ENCODE measurements at regions not wholly inside any gene's neighbourhood (a gene's known extent, or its start where the extent isn't known, plus 50 kb on each side); places are given as distances from the start of the nearest gene placed in this dataset.
A peak's percentile ranks its signal among the peaks of the same experiment; 100 is the strongest.

DNA sequence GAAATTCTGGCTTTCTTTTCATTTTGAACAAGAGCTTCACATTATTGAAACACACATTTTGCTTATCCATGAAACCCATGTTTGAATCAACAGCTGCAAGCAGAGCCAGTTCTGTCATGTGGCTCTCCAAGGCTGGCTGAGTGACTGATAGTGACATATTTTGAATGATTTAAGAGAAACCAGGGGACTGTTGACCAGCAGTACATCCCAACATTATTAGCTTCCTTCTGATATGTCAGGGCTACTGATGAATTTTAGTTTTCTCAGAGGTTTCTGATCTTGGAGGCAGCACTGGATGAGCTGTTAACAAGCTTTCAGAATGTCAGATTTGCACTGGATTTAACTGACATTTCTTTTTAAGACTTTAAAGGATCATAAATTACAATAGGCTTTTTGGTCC, 74.6 kb upstream of the GRXCR1 start:
- no peak overlapping the region for H3K9ac ChIP-seq (ENCODE audit: low read length in 3 of 3)
- intact Hi-C loops (cut with DNase I): no loop called here
- H3K36me3 ChIP-seq (ENCODE audit: control insufficient read depth in 2 of 3, insufficient read depth in 3 of 3, low read length in 3 of 3): no peaks in the 10 kb centered on the region
- H3K4me3 ChIP-seq (ENCODE audit: low read length in 3 of 3): no peak overlapping the region
- TF ChIP-seq, protein P1, sequence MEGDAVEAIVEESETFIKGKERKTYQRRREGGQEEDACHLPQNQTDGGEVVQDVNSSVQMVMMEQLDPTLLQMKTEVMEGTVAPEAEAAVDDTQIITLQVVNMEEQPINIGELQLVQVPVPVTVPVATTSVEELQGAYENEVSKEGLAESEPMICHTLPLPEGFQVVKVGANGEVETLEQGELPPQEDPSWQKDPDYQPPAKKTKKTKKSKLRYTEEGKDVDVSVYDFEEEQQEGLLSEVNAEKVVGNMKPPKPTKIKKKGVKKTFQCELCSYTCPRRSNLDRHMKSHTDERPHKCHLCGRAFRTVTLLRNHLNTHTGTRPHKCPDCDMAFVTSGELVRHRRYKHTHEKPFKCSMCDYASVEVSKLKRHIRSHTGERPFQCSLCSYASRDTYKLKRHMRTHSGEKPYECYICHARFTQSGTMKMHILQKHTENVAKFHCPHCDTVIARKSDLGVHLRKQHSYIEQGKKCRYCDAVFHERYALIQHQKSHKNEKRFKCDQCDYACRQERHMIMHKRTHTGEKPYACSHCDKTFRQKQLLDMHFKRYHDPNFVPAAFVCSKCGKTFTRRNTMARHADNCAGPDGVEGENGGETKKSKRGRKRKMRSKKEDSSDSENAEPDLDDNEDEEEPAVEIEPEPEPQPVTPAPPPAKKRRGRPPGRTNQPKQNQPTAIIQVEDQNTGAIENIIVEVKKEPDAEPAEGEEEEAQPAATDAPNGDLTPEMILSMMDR (IDR thresholded peaks at IDR 0.05; ENCODE audit: borderline replicate concordance, extremely low read depth, insufficient read depth): no peak
- DNase-seq (no peak), FAIRE-seq (no peak)
- no peaks in the 10 kb centered on the region for H3K9me3 ChIP-seq (ENCODE audit: control insufficient read depth in 2 of 3, insufficient read depth in 1 of 3, low read length in 3 of 3)
- no peaks in the 10 kb centered on the region for H3K27me3 ChIP-seq (ENCODE audit: control insufficient read depth, insufficient read depth, low read length)
- no peak overlapping the region for H3K27ac ChIP-seq (ENCODE audit: low read depth in 2 of 2, low read length in 2 of 2)
- no peaks in the 10 kb centered on the region for H3K4me1 ChIP-seq (ENCODE audit: control insufficient read depth in 2 of 3, insufficient read depth in 2 of 3, low read depth in 1 of 3, low read length in 3 of 3)

GRCh38 chr4:42816880-42817400, 75.6 kb upstream of the GRXCR1 start:
- H3K9me3 ChIP-seq (ENCODE audit: control insufficient read depth in 2 of 3, insufficient read depth in 1 of 3, low read length in 3 of 3): no peaks in the 10 kb centered on the region
- H3K4me1 ChIP-seq (ENCODE audit: control insufficient read depth in 2 of 3, insufficient read depth in 2 of 3, low read depth in 1 of 3, low read length in 3 of 3): no peaks in the 10 kb centered on the region
- no peak overlapping the region for H3K27ac ChIP-seq (ENCODE audit: low read depth in 2 of 2, low read length in 2 of 2)
- intact Hi-C loops (cut with DNase I): no loop called here
- TF ChIP-seq, protein P1 (IDR thresholded peaks at IDR 0.05; ENCODE audit: borderline replicate concordance, extremely low read depth, insufficient read depth): no peak
- no peak overlapping the region for H3K9ac ChIP-seq (ENCODE audit: low read length in 3 of 3)
- H3K4me3 ChIP-seq (ENCODE audit: low read length in 3 of 3): no peak overlapping the region
- no peaks in the 10 kb centered on the region for H3K27me3 ChIP-seq (ENCODE audit: control insufficient read depth, insufficient read depth, low read length)
- no peaks in the 10 kb centered on the region for H3K36me3 ChIP-seq (ENCODE audit: control insufficient read depth in 2 of 3, insufficient read depth in 3 of 3, low read length in 3 of 3)
- FAIRE-seq (no peak), DNase-seq (no peak)

GRCh38 chr4:42816189-42816879, 76.2 kb upstream of the GRXCR1 start:
- H3K9ac ChIP-seq (ENCODE audit: low read length in 3 of 3): no peak overlapping the region
- no peak overlapping the region for H3K27ac ChIP-seq (ENCODE audit: low read depth in 2 of 2, low read length in 2 of 2)
- H3K4me1 ChIP-seq (ENCODE audit: control insufficient read depth in 2 of 3, insufficient read depth in 2 of 3, low read depth in 1 of 3, low read length in 3 of 3): no peaks in the 10 kb centered on the region
- H3K27me3 ChIP-seq (ENCODE audit: control insufficient read depth, insufficient read depth, low read length): no peaks in the 10 kb centered on the region
- no peak overlapping the region for H3K4me3 ChIP-seq (ENCODE audit: low read length in 3 of 3)
- FAIRE-seq (no peak), DNase-seq (peak in 1 of 5 donors; percentile 8)
- intact Hi-C loops (cut with DNase I): no loop called here
- TF ChIP-seq, protein P1 (IDR thresholded peaks at IDR 0.05; ENCODE audit: borderline replicate concordance, extremely low read depth, insufficient read depth): no peak
- no peaks in the 10 kb centered on the region for H3K36me3 ChIP-seq (ENCODE audit: control insufficient read depth in 2 of 3, insufficient read depth in 3 of 3, low read length in 3 of 3)
- H3K9me3 ChIP-seq (ENCODE audit: control insufficient read depth in 2 of 3, insufficient read depth in 1 of 3, low read length in 3 of 3): no peaks in the 10 kb centered on the region

Data from kidney (tissue), 13 donors.